Glomerular visceral epithelial cell (primary cell): ENCODE measurements at regions not wholly inside any gene's neighbourhood (a gene's known extent, or its start where the extent isn't known, plus 50 kb on each side); places are given as distances from the start of the nearest gene placed in this dataset.

Experiments
- DNase-seq: peaks from one replicate; pipeline ENCODE4 v3.0.0-alpha.2; 2016; ENCODE audit errors: extremely low spot score

DNA sequence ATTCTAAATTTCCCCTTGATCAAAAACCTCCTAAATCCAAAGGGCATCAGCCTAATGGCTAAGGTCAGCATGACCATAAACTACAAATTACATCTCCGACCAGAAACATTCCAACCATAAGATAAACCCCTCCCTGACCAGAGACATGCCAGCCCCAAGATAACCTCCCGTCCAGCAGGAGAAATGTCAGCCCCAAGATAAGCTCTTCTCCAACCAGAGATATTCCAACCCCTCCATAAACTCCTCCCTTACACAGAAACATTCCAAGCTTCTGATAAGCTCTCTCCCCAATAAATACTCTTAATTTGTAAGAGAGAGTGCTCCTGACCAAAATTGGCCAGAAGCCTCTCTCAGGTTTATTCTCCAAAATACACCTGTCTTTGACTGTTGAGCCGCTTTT lies 274.0 kb downstream of the RNF152 start:
- no peak for DNase-seq

DNA sequence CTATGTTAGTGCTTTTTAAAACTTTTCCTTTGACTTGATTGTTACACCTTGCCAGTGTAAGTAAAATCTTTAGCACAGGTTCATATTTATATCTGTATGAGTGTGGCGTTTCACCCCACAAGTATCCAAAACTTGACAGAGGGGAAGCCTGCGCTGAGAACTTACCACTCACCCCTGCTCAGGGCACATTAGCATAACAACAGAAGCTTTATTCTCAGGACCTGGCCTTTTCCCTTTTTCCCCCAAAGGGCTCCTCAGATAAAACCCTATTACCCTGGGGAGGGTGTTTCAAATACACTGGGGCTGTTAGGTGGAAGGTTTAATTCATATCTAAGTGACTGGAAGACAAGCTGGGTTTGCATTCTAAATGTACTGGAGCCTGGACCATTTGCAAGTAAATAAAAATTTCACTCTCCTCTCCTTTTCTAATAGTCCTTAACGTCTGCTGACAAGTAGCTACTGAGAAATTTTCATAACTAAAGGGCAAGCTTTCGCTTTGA lies 276.6 kb downstream of the RNF152 start:
- DNase-seq = no peak

DNA sequence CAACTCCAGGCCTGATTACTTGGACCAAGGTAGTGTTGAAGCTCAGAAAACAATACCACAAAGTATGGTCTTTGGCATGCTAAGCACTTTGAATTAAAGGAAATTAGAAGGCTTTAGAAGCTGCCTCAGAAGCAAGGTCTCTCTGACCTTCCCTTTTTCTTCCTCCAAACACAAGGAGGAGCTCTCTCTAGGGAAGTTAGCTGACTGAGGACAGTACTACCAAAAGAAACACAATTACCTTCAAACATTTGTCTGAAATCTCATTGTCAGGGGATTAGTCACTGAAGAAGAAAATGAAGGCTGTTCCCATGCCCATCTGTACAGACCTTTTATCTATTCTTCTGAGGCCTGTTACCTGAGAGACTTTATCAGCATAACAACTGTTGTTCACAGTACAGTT lies 279.3 kb downstream of the CDH20 start:
- DNase-seq = no peak

DNA sequence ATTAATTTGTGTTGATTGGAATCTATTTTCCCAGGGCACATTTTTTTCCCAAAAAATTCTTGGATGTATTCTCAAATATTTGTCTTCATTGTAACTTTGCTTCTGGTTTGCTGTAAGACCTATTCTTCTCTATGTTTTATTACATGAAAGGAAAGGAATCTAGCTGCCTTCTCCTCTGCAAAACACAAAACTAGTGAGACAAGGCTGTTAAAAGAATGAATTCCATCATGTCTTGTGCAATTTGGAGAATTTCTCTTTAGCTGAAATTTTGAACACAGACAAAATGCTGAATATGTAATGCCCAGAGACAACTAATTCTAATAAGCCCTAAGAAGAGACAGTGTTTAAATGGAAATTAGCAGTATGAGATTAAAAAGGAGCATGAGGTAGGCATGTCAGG lies 275.9 kb downstream of the CDH20 start:
- no peak for DNase-seq

DNA sequence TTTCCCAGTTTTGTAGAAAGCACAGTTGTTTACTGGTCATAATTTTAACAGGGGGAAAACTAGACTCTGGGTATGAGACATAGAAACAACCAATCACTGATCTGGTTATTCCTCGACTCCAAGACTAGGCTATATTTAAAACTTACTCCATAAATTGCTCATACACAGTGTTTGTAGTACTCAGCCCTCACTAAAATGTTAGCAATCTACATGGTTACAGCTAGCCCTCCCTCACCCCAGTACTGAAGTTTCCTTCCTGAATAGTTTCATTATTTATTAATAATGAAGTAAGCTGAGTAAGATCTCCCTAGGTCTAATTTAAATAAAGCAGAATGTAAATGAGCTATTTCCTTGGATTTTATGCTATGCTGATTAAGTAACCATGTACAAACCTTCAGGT lies 275.1 kb downstream of the CDH20 start:
- no peak for DNase-seq

DNA sequence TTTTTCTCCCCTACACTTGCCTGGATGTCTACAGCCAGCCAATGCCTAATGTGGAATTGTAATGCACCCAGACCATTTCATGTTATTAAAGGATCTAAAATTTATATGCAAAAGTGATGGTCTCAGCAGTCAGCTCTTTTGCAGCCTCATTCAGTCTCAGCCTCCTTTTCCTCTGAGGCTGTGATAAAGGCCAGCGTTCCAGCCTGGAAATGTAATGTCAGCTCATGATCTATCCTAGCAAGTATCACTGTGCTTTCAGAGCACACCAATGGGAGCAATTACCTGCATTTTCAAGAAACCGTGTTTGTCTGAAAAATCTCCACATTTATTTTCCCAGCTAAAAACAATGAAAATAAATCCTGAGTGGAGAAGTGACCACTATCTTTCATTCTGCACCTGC lies 274.6 kb downstream of the CDH20 start:
- no peak for DNase-seq

DNA sequence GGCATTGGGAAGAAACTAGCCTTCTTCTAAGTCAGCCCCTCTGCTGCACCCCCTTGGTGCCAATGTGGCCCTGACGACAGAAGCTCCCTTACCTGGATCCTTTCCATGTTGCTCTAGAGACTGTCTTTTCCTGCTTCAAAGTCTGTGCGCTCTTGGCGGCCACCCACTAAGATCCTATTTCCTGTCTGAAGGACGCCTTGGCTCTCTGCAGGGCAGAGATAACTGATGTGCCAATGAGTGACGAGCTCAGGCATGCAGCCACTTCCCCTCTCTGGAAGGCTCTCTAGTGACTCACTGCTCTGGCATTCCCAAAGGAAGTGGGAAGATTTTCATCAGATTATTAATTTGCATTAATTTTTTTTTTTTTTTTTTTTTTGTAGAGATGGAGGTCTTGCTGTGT lies 273.5 kb downstream of the CDH20 start:
- peak; percentile 96 for DNase-seq

DNA sequence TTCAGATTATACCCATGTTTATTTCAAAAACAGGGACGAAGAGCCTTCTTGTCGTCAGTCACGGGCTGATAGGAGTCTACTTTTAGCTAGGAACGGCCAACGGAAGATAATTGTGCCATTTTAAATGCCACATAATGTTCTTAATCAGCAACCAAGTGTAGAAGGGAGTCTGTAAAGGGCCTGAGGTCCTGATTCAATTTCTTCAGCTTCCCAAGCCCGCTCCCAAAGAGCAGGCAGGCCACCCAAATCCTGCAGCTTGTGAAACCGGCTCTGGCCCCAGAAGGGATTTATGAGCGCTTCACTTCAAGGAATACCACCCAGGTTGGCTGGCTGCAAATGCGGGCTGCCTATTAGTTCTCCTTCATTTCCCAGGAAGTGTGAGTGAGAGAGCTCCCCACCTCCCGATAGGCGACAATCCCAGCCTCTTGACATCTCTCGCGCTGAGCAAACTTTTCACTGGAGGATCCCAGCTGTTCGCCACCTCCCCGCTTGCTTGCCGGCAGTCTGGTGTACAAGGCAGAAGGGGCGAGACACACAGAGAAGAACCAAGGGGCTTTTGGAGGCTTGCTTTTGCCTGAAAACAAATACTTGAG lies 272.9 kb downstream of the CDH20 start:
- peak; percentile 84 for DNase-seq

DNA sequence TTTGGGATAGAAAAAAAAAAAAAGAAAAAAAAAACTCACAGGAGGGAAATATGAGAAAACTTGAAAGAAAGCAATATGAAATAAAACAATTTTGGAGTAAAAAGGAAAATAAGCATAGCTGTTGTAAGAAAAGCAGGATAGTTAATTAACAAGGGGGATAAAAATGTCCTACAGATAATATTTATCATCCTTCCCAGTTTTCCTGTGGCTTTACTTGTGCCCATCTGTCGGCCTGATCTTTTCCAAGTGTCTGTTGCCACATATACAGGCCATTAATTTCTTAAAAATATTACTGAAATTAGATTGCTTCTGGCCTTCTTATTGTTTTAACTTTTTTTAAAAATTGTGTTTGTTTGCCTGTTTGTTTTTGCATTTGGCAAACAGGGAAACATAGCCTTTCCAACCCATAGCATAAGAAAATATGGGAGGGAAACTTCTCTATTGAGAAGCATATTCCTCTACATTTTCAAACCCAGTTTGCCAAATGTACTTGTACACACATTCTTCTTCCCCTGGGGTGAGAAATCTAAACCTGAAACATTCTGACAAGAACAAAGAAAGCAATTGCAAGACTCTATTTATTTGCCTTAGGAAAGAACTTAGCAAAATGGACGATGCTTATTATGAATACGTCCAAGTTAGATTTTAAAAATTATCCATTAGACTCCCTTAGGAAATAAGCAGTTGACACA lies 272.3 kb downstream of the CDH20 start:
- DNase-seq = no peak
